ENCODE measurements at regions not wholly inside any gene's neighbourhood (a gene's known extent, or its start where the extent isn't known, plus 50 kb on each side); places are given as distances from the start of the nearest gene placed in this dataset.
"Not testable (repeated sequence)": the region's sequence is repeated elsewhere in the genome, so short reads cannot be mapped to it uniquely, and the experiment has no call there.

- not testable (repeated sequence) for DNase-seq (ENCODE audit: low spot score)
These were observed 198.0 kb downstream of the LRRC70 start for GRCh38 chr5:62776592-62776991.

- DNase-seq (ENCODE audit: low spot score) = no peak
These were observed 194.8 kb downstream of the LRRC70 start for GRCh38 chr5:62773460-62773859.

- DNase-seq (ENCODE audit: low spot score) = no peak
These were observed 192.7 kb downstream of the LRRC70 start for GRCh38 chr5:62771341-62771740.

GRCh38 chr5:62767650-62768049, 189.0 kb downstream of the LRRC70 start:
- no peak for DNase-seq (ENCODE audit: low spot score)

- no peak for DNase-seq (ENCODE audit: low spot score)
These were observed 188.5 kb downstream of the LRRC70 start for GRCh38 chr5:62767077-62767476.

GRCh38 chr5:62762503-62762902, 183.9 kb downstream of the LRRC70 start:
- no peak for DNase-seq (ENCODE audit: low spot score)

- DNase-seq (ENCODE audit: low spot score) = not testable (repeated sequence)
These were observed 179.1 kb downstream of the LRRC70 start for GRCh38 chr5:62757686-62758085.

- not testable (repeated sequence) for DNase-seq (ENCODE audit: low spot score)
These were observed 174.4 kb downstream of the LRRC70 start for GRCh38 chr5:62752998-62753367.

- DNase-seq (ENCODE audit: low spot score) = not testable (repeated sequence)
These were observed 173.7 kb downstream of the LRRC70 start for GRCh38 chr5:62752056-62752997.

- no peak for DNase-seq (ENCODE audit: low spot score)
These were observed 163.6 kb downstream of the LRRC70 start for GRCh38 chr5:62742207-62742606.

- DNase-seq (ENCODE audit: low spot score) = no peak
These were observed 163.1 kb downstream of the LRRC70 start for GRCh38 chr5:62741761-62742160.

GRCh38 chr5:62737766-62738165, 159.1 kb downstream of the LRRC70 start:
- DNase-seq (ENCODE audit: low spot score) = no peak

GRCh38 chr5:62732677-62733121, 154.1 kb downstream of the LRRC70 start:
- no peak for DNase-seq (ENCODE audit: low spot score)

- no peak for DNase-seq (ENCODE audit: low spot score)
These were observed 152.4 kb downstream of the LRRC70 start for GRCh38 chr5:62731022-62731421.

GRCh38 chr5:62729675-62730074, 151.1 kb downstream of the LRRC70 start:
- DNase-seq (ENCODE audit: low spot score) = no peak

GRCh38 chr5:62727861-62728260, 149.2 kb downstream of the LRRC70 start:
- no peak for DNase-seq (ENCODE audit: low spot score)

GRCh38 chr5:62727184-62727583, 148.6 kb downstream of the LRRC70 start:
- no peak for DNase-seq (ENCODE audit: low spot score)

- DNase-seq (ENCODE audit: low spot score) = no peak
These were observed 143.7 kb downstream of the LRRC70 start for GRCh38 chr5:62722360-62722759.

GRCh38 chr5:62720031-62720441, 141.4 kb downstream of the LRRC70 start:
- peak; percentile 53 for DNase-seq (ENCODE audit: low spot score)

- DNase-seq (ENCODE audit: low spot score) = no peak
These were observed 140.6 kb downstream of the LRRC70 start for GRCh38 chr5:62719061-62719720.

GRCh38 chr5:62718324-62718723, 139.7 kb downstream of the LRRC70 start:
- no peak for DNase-seq (ENCODE audit: low spot score)

- DNase-seq (ENCODE audit: low spot score) = no peak
These were observed 138.8 kb downstream of the LRRC70 start for GRCh38 chr5:62717301-62717933.

- no peak for DNase-seq (ENCODE audit: low spot score)
These were observed 135.7 kb downstream of the LRRC70 start for GRCh38 chr5:62714296-62714695.

Data from D341Med (cell line).